ENCODE measurements at regions not wholly inside any gene's neighbourhood (a gene's known extent, or its start where the extent isn't known, plus 50 kb on each side); places are given as distances from the start of the nearest gene placed in this dataset.

DNA sequence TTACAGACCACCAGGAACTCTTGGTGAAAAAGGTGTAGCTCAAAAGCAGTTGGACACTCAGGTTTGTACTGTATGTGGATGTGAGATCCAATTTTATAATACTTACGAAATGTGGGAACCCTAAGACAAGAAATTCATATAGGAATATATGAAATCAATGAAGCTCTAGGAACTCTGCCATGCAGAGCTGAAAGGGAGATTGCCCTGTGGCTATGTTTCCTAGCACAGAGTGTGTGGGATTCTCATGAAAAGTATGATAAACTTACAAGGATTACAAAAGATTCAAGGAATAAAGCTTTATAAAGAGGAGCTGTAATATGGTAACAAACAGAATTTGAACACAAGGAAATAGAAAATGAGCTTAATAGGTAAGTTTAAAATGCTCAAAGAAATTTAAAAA is 205.7 kb upstream of the FAM83B start:
- ChIA-PET POLR2A (ENCODE audit: low non-redundant PET) (no interaction called here), CTCF (no interaction called here)
- no TSS peak for BruUV-seq (replicated peaks)
- Histone ChIP-seq H3K9me3 (ENCODE audit: low read depth, low read length, poor library complexity, severe bottlenecking) (no peaks in the 10 kb centered on the region), H3K4me3 (ENCODE audit: low read depth, low read length, poor library complexity, severe bottlenecking) (no peak overlapping the region), H3K4me1 (ENCODE audit: insufficient read depth, low read length, poor library complexity, severe bottlenecking) (no peaks in the 10 kb centered on the region), H3K27me3 (replicated peaks; ENCODE audit: insufficient read depth, low read depth, low read length, poor library complexity) (no peaks in the 10 kb centered on the region), H3K27ac (ENCODE audit: low read depth, low read length, poor library complexity, severe bottlenecking) (no peak overlapping the region), H3K36me3 (ENCODE audit: insufficient read depth, low read length, poor library complexity, severe bottlenecking) (no peaks in the 10 kb centered on the region)
- no peak for DNase-seq (ENCODE audit: low spot score)
- TF ChIP-seq, protein P1, sequence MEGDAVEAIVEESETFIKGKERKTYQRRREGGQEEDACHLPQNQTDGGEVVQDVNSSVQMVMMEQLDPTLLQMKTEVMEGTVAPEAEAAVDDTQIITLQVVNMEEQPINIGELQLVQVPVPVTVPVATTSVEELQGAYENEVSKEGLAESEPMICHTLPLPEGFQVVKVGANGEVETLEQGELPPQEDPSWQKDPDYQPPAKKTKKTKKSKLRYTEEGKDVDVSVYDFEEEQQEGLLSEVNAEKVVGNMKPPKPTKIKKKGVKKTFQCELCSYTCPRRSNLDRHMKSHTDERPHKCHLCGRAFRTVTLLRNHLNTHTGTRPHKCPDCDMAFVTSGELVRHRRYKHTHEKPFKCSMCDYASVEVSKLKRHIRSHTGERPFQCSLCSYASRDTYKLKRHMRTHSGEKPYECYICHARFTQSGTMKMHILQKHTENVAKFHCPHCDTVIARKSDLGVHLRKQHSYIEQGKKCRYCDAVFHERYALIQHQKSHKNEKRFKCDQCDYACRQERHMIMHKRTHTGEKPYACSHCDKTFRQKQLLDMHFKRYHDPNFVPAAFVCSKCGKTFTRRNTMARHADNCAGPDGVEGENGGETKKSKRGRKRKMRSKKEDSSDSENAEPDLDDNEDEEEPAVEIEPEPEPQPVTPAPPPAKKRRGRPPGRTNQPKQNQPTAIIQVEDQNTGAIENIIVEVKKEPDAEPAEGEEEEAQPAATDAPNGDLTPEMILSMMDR (conservative IDR thresholded peaks at IDR 0.05; ENCODE audit: low read depth, low read length), result no peak
- no peak for TF ChIP-seq EZH2 (IDR thresholded peaks at IDR 0.05; ENCODE audit: borderline replicate concordance, low read depth, low read length, poor library complexity, severe bottlenecking)
- intact Hi-C loops (cut with micrococcal nuclease; ENCODE audit: unreplicated experiment), result no loop called here

DNA sequence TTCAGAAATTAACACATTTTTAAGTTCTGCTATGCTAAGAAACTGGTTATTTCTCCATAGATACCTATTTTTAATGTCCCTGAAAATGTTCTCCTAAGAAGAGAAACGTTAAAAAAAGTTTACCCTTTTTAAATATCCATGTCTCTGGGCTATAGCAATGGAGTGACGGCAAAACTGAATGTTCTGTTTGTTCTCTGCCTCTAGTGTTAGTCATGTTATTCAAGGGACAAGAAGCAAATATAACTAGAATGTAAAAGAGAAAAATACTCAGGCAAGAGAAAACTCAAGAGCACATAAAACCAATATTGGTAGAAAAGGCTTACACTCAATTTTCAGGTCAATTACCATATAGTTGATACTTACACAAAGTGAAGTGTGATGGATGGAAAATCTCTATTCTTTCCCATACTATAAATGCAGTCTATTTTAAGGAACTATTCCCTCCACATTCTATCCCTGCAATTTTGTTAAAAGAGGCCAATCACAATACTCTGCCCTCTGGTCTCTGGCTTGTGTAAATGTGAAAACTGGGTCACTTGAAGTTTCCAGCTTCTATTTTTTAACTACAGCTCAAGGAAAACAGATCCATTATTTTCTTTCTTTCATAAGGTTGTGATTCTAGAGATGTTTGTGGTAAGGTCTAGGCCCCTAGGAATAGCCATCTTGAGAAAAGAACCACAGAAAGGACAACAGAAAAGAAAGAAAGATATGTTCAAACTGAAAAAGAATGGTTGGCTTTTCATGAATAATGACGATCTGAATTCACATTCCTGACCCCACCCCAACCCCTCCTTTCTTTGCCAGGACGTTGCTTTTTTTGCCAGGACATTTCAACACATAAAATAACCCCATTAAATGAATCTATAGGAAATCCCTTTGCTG is 200.3 kb upstream of the FAM83B start:
- H3K9me3 ChIP-seq (ENCODE audit: low read depth, low read length, poor library complexity, severe bottlenecking), result no peaks in the 10 kb centered on the region
- H3K4me1 ChIP-seq (ENCODE audit: insufficient read depth, low read length, poor library complexity, severe bottlenecking), result peaks cover 8% of the 10 kb centered on the region
- DNase-seq (ENCODE audit: low spot score), result no peak
- no peaks in the 10 kb centered on the region for H3K27me3 ChIP-seq (replicated peaks; ENCODE audit: insufficient read depth, low read depth, low read length, poor library complexity)
- no TSS peak for BruUV-seq (replicated peaks)
- CTCF ChIA-PET, result interaction anchor here (0.6 kb wide), 1 partner anchor 1163 kb away, joined by 4 read pairs; no protein-coding TSS in a partner anchor
- H3K4me3 ChIP-seq (ENCODE audit: low read depth, low read length, poor library complexity, severe bottlenecking), result no peak overlapping the region
- TF ChIP-seq, protein P1 (conservative IDR thresholded peaks at IDR 0.05; ENCODE audit: low read depth, low read length), result no peak
- TF ChIP-seq EZH2 (IDR thresholded peaks at IDR 0.05; ENCODE audit: borderline replicate concordance, low read depth, low read length, poor library complexity, severe bottlenecking), result no peak
- POLR2A ChIA-PET (ENCODE audit: low non-redundant PET), result no interaction called here
- intact Hi-C loops (cut with micrococcal nuclease; ENCODE audit: unreplicated experiment), result no loop called here
- no peaks in the 10 kb centered on the region for H3K36me3 ChIP-seq (ENCODE audit: insufficient read depth, low read length, poor library complexity, severe bottlenecking)
- H3K27ac ChIP-seq (ENCODE audit: low read depth, low read length, poor library complexity, severe bottlenecking), result no peak overlapping the region

- no peak overlapping the region for H3K4me3 ChIP-seq (ENCODE audit: low read depth, low read length, poor library complexity, severe bottlenecking)
- no peak overlapping the region for H3K27ac ChIP-seq (ENCODE audit: low read depth, low read length, poor library complexity, severe bottlenecking)
- H3K36me3 ChIP-seq (ENCODE audit: insufficient read depth, low read length, poor library complexity, severe bottlenecking), result no peaks in the 10 kb centered on the region
- TF ChIP-seq EZH2 (IDR thresholded peaks at IDR 0.05; ENCODE audit: borderline replicate concordance, low read depth, low read length, poor library complexity, severe bottlenecking), result no peak
- TF ChIP-seq, protein P1 (conservative IDR thresholded peaks at IDR 0.05; ENCODE audit: low read depth, low read length), result no peak
- ChIA-PET CTCF (interaction anchor here (0.6 kb wide), 1 partner anchor 1162 kb away, joined by 4 read pairs; no protein-coding TSS in a partner anchor), POLR2A (ENCODE audit: low non-redundant PET) (no interaction called here)
- peaks cover 8% of the 10 kb centered on the region for H3K4me1 ChIP-seq (ENCODE audit: insufficient read depth, low read length, poor library complexity, severe bottlenecking)
- no peaks in the 10 kb centered on the region for H3K27me3 ChIP-seq (replicated peaks; ENCODE audit: insufficient read depth, low read depth, low read length, poor library complexity)
- no peaks in the 10 kb centered on the region for H3K9me3 ChIP-seq (ENCODE audit: low read depth, low read length, poor library complexity, severe bottlenecking)
- BruUV-seq (replicated peaks), result no TSS peak
- intact Hi-C loops (cut with micrococcal nuclease; ENCODE audit: unreplicated experiment), result no loop called here
- no peak for DNase-seq (ENCODE audit: low spot score)
Measured at GRCh38 chr6:54646951-54647664, 199.5 kb upstream of the FAM83B start.
